ENCODE measurements at regions not wholly inside any gene's neighbourhood (a gene's known extent, or its start where the extent isn't known, plus 50 kb on each side); places are given as distances from the start of the nearest gene placed in this dataset.
A peak's percentile ranks its signal among the peaks of the same experiment; 100 is the strongest.

GRCh38 chr2:176729706-176730569 lies 460.7 kb downstream of the MTX2 start:
- no peak overlapping the region for H2AFZ ChIP-seq (ENCODE audit: low read length)
- no peaks in the 10 kb centered on the region for H4K20me1 ChIP-seq (ENCODE audit: insufficient read depth, low read length)
- H3K27ac ChIP-seq (ENCODE audit: low read depth, low read length, poor library complexity, severe bottlenecking), result no peak overlapping the region
- no peaks in the 10 kb centered on the region for H3K79me2 ChIP-seq (ENCODE audit: insufficient read depth, low read depth, low read length)
- intact Hi-C loops (cut with micrococcal nuclease; ENCODE audit: unreplicated experiment), result no loop called here
- no peak overlapping the region for H3K4me2 ChIP-seq (ENCODE audit: low read length)
- no TSS peak for BruUV-seq (replicated peaks)
- no peaks in the 10 kb centered on the region for H3K4me1 ChIP-seq (ENCODE audit: insufficient read depth, low read length, poor library complexity, severe bottlenecking)
- H3K9me2 ChIP-seq (ENCODE audit: insufficient read depth, low read length), result no peaks in the 10 kb centered on the region
- DNase-seq (ENCODE audit: low spot score), result no peak
- 0 out of 2 replicates have a peak, but pooled peaks cover 7% of the 10 kb centered on the region for H3K9me3 ChIP-seq (ENCODE audit: low read length)
- TF ChIP-seq CTCF (conservative IDR thresholded peaks at IDR 0.05; ENCODE audit: low read length), result no peak
- no peak for TF ChIP-seq EZH2phosphoT487 (IDR thresholded peaks at IDR 0.05; ENCODE audit: borderline replicate concordance, low read depth, low read length)
- CTCF ChIA-PET (ENCODE audit: unreplicated experiment), result no interaction called here
- H3K36me3 ChIP-seq (ENCODE audit: insufficient read depth, low read length), result no peaks in the 10 kb centered on the region
- POLR2A ChIA-PET, result no interaction called here
- no peak overlapping the region for H3K4me3 ChIP-seq (ENCODE audit: low read depth, low read length, poor library complexity, severe bottlenecking)

DNA sequence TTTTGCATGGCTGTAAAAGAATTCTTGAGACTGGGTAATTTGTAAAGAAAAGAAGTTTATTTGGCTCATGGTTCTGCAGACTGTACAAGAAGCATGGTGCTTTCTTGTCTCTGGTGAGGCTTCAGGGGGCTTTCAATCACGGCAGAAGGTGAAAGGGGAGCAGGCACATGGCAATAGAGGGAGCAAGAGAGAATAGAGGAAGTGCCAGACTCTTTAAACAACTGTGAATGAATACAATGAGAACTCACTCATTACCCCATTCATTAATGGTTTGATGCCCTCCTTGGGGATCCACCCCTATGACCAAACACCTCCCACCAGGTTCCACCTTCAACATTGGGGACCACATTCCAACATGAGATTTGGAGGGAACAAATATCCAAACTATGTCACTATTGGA lies 463.5 kb downstream of the MTX2 start:
- Histone ChIP-seq H4K20me1 (ENCODE audit: insufficient read depth, low read length) (no peaks in the 10 kb centered on the region), H3K27ac (ENCODE audit: low read depth, low read length, poor library complexity, severe bottlenecking) (no peak overlapping the region), H3K79me2 (ENCODE audit: insufficient read depth, low read depth, low read length) (no peaks in the 10 kb centered on the region), H3K4me1 (ENCODE audit: insufficient read depth, low read length, poor library complexity, severe bottlenecking) (no peaks in the 10 kb centered on the region), H2AFZ (ENCODE audit: low read length) (peak overlapping the region; percentile 37; the same call in 1 of the 2 replicates), H3K9me3 (ENCODE audit: low read length) (0 out of 2 replicates have a peak, but pooled peaks cover 8% of the 10 kb centered on the region), H3K9me2 (ENCODE audit: insufficient read depth, low read length) (no peaks in the 10 kb centered on the region), H3K4me2 (ENCODE audit: low read length) (no peak overlapping the region), H3K4me3 (ENCODE audit: low read depth, low read length, poor library complexity, severe bottlenecking) (no peak overlapping the region), H3K36me3 (ENCODE audit: insufficient read depth, low read length) (no peaks in the 10 kb centered on the region)
- POLR2A ChIA-PET, result interaction anchor here (0.6 kb wide), 1 partner anchor 13 kb away, joined by 3 read pairs; no protein-coding TSS in a partner anchor
- intact Hi-C loops (cut with micrococcal nuclease; ENCODE audit: unreplicated experiment), result no loop called here
- no TSS peak for BruUV-seq (replicated peaks)
- TF ChIP-seq CTCF (conservative IDR thresholded peaks at IDR 0.05; ENCODE audit: low read length), result no peak
- TF ChIP-seq EZH2phosphoT487 (IDR thresholded peaks at IDR 0.05; ENCODE audit: borderline replicate concordance, low read depth, low read length), result no peak
- CTCF ChIA-PET (ENCODE audit: unreplicated experiment), result no interaction called here
- no peak for DNase-seq (ENCODE audit: low spot score)
